ENCODE measurements at regions not wholly inside any gene's neighbourhood (a gene's known extent, or its start where the extent isn't known, plus 50 kb on each side); places are given as distances from the start of the nearest gene placed in this dataset.

GRCh38 chr6:149190224-149190831 is 127.2 kb upstream of the TAB2 start:
- DNase-seq (ENCODE audit: extremely low spot score): peak; percentile 88
- Histone ChIP-seq H3K4me3 (no peak overlapping the region), H3K27ac (replicated peaks in 1 of 4) (no peak overlapping the region), H3K27me3 (no peaks in the 10 kb centered on the region), H3K36me3 (no peaks in the 10 kb centered on the region), H3K4me1 (no peaks in the 10 kb centered on the region), H3K9me3 (peaks cover 0 to 7% (median 0%) of the 10 kb centered on the region in 4 donors)
- intact Hi-C loops (cut with DNase I): no loop called here
- TF ChIP-seq POLR2AphosphoS5 (IDR thresholded peaks at IDR 0.05): no peak
- no peak for TF ChIP-seq CTCF (IDR thresholded peaks at IDR 0.05)
- no peak for TF ChIP-seq POLR2A (IDR thresholded peaks at IDR 0.05; ENCODE audit: low read depth)
- no peak for TF ChIP-seq EP300 (IDR thresholded peaks at IDR 0.05)
- WGBS: 44% methylated on average over 1 of the region's 1 CpG

DNA sequence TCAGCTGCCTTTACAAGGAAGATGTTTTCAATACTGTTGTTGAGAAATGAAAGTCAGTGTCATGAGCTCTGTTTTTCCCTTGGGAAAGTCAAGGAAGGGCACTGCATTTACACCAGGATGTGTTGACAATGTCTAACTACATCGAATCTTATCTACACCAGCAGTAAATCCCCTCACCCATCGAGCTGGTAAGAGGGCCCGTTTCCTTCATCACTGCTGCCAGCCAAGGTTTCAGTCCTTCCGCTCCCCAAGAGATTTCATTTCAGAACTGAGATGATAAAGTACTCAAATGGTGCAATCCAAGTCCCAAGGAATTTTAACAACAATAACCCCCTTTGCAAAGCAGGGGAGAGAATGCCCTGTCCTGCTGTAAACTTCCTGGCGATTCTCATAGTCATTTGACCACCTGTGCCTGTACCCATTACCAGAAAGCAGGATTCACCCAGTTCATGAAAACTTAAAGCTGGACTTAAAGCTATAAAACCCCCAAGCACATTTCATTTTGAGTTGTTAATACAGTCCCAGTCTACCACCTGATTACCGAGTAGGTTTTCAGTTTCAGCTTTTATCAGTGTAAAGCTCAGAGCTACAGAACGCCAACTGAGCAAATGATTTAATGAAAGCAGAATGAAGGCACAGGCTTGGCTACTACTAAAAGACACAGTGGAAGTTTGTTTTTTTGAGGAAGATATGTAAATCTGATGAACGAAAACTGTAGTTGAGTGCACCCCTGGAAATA is 122.5 kb upstream of the TAB2 start:
- no peak overlapping the region for H3K27ac ChIP-seq (replicated peaks in 1 of 4)
- TF ChIP-seq EP300 (IDR thresholded peaks at IDR 0.05) (no peak), CTCF (IDR thresholded peaks at IDR 0.05) (no peak), POLR2AphosphoS5 (IDR thresholded peaks at IDR 0.05) (no peak), POLR2A (IDR thresholded peaks at IDR 0.05; ENCODE audit: low read depth) (no peak)
- no peaks in the 10 kb centered on the region for H3K4me1 ChIP-seq
- peak; percentile 72 for DNase-seq (ENCODE audit: extremely low spot score)
- no peaks in the 10 kb centered on the region for H3K36me3 ChIP-seq
- 86% methylated on average over 8 of the region's 8 CpGs for WGBS
- peaks cover 0 to 22% (median 7%) of the 10 kb centered on the region in 4 donors for H3K9me3 ChIP-seq
- intact Hi-C loops (cut with DNase I): no loop called here
- H3K27me3 ChIP-seq: no peaks in the 10 kb centered on the region
- no peak overlapping the region for H3K4me3 ChIP-seq

DNA sequence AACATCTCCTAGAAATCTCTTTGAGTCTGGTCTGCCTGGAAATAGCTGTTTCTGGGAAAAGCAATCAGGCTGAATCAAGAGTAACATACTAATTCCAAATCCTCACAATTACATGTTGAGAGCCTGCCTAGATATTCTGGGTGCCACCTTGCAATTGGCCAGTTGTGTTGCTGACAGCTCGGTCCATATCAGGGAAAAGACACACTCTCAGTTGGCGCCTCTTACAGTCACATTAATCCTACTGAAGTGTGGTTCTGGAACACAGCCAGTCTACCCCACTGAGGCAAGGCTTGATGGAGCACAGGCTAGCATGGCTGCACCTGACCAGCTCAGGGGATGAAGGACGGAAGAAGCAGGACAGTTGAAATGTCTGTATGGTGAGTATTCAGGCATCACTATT is 121.4 kb upstream of the TAB2 start:
- Histone ChIP-seq H3K9me3 (peaks cover 0 to 28% (median 7%) of the 10 kb centered on the region in 4 donors), H3K4me3 (no peak overlapping the region), H3K27ac (replicated peaks in 1 of 4) (no peak overlapping the region), H3K36me3 (no peaks in the 10 kb centered on the region), H3K27me3 (no peaks in the 10 kb centered on the region), H3K4me1 (no peaks in the 10 kb centered on the region)
- intact Hi-C loops (cut with DNase I): no loop called here
- 88% methylated on average over 3 of the region's 3 CpGs for WGBS
- DNase-seq (ENCODE audit: extremely low spot score): peak; percentile 75
- TF ChIP-seq CTCF (IDR thresholded peaks at IDR 0.05) (no peak), POLR2AphosphoS5 (IDR thresholded peaks at IDR 0.05) (no peak), EP300 (IDR thresholded peaks at IDR 0.05) (no peak), POLR2A (IDR thresholded peaks at IDR 0.05; ENCODE audit: low read depth) (no peak)

GRCh38 chr6:149197482-149197881 is 120.0 kb upstream of the TAB2 start:
- DNase-seq (ENCODE audit: extremely low spot score): no peak
- no peak overlapping the region for H3K27ac ChIP-seq (replicated peaks in 1 of 4)
- H3K27me3 ChIP-seq: no peaks in the 10 kb centered on the region
- peaks cover 0 to 28% (median 7%) of the 10 kb centered on the region in 4 donors for H3K9me3 ChIP-seq
- no peaks in the 10 kb centered on the region for H3K36me3 ChIP-seq
- no peak overlapping the region for H3K4me3 ChIP-seq
- TF ChIP-seq CTCF (IDR thresholded peaks at IDR 0.05): no peak
- no peak for TF ChIP-seq POLR2AphosphoS5 (IDR thresholded peaks at IDR 0.05)
- TF ChIP-seq POLR2A (IDR thresholded peaks at IDR 0.05; ENCODE audit: low read depth): no peak
- TF ChIP-seq EP300 (IDR thresholded peaks at IDR 0.05): no peak
- H3K4me1 ChIP-seq: no peaks in the 10 kb centered on the region
- intact Hi-C loops (cut with DNase I): no loop called here

Data from esophagus muscularis mucosa (tissue), 4 donors.